HG03066 (cell line): ENCODE measurements at regions not wholly inside any gene's neighbourhood (a gene's known extent, or its start where the extent isn't known, plus 50 kb on each side); places are given as distances from the start of the nearest gene placed in this dataset.
"Not testable (repeated sequence)": the region's sequence is repeated elsewhere in the genome, so short reads cannot be mapped to it uniquely, and the experiment has no call there.

Experiments
- ATAC-seq: cut with Tn5 transposase; IDR thresholded peaks from one replicate; pipeline ENCODE4 v1.9.1; 2021; ENCODE audit warnings: low read depth; ENCODE audit not compliant: unreplicated experiment

GRCh38 chr13:78540058-78540457 is 63.3 kb downstream of the POU4F1 start:
- no peak for ATAC-seq

GRCh38 chr13:78526044-78526443 is 77.3 kb downstream of the POU4F1 start:
- not testable (repeated sequence) for ATAC-seq

DNA sequence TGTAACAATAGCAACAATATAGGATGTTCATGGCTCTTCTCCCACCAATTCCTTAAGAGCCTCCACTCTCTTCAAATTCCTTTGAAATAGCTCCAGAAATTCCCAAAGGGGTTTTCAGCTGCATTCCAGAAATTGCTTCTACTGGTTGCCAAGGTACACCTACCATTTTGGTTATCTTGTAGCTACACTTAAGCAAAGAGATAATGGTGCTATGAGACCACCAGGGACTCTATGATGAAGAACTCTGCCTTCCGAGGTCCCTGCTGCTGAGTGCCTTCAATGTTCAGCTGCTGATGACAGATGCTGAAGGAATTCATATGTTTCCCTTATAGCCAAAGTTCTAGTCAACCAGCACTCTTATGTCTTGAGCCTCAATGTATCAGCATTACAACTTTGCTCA is 78.4 kb downstream of the POU4F1 start:
- no peak for ATAC-seq

DNA sequence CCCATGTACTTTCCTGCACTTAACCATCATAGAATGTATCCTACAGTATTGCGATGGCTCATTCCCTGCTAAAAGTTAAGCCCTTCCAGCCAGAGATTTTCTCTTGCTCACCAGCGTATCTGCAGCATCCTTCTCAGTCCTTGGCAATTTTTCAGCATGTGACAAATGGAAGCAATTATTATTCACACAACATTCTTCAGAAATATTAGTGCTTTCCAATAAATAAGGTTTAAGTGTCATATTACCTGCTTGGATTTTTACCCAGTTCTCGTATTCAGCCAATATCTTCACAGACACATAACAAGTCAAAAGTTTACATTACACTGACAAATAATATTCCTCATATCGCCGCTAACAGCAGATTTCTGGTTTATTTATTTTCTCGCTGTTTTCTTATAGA is 82.3 kb downstream of the POU4F1 start:
- no peak for ATAC-seq

GRCh38 chr13:78520425-78520824 is 82.9 kb downstream of the POU4F1 start:
- no peak for ATAC-seq

DNA sequence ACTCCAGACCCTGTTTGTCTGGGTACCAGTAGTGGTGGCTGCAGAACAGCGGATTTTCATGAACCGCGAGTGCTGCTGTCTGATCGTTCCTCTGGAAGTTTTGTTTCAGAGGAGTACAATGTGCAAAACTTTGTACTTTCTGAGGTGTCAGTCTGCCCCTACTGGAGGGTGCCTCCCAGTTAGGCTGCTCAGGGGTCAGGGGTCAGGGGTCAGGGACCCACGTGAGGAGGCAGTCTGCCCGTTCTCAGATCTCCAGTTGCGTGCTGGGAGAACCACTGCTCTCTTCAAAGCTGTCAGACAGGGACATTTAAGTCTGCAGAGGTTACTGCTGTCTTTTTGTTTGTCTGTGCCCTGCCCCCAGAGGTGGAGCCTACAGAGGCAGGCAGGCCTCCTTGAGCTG is 84.9 kb downstream of the POU4F1 start:
- ATAC-seq = not testable (repeated sequence)

DNA sequence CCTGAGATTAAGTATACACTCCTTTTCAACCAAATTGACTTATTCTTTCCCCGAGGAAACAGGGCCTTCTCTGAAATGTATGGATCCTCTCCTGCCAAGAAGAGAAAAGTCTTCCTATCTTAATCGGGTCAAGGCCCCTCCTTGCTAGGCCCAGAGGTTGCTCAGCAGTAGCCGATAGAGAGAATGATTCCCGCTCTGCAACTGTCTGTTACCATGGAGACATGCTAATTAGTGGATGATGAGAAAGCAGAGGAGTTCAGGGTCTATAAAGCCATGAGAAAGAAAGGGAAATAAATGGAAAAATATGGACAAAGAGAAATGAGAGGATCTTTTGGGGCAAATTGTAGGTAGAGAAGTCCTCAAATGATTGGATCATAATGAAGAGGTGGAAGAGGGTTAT is 103.5 kb downstream of the POU4F1 start:
- no peak for ATAC-seq

GRCh38 chr13:78497702-78498355 is 105.5 kb downstream of the POU4F1 start:
- no peak for ATAC-seq

DNA sequence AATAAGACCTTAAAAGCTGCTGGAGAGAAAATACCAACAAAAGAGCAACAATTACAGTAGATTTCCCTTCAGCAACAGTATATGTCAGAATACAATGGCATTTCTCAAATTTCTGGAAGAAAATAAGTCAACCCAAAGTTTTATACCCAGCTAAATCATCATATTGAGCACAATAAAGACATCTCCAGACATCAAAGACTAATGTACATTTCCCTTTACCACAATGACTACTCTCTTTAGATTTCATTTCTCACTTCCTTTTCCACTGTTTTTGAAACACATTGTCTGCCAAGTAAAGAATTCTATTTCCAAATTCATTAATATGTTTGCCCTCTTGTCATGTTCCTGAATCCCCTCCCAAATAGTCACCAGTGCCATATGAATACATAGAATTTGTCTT is 111.4 kb downstream of the POU4F1 start:
- ATAC-seq = no peak

DNA sequence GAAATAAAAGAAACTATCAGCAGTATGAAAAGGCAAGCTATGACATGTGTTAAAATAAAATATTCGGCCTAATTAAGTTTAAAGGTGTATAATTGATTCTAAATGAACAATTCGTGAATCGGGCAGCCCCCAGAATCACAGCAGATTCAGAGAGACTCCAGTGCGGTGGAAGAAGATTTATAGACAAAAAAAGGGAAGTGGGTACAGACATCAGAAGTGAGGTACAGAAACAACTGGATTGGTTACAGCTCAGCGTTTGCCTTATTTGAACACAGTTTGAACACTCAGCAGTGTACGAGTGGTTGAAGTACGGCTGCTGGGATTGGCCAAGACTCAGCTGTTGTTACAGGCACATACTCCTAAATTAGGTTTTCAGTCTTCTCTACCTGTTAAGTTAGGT is 113.1 kb downstream of the POU4F1 start:
- ATAC-seq = not testable (repeated sequence)

DNA sequence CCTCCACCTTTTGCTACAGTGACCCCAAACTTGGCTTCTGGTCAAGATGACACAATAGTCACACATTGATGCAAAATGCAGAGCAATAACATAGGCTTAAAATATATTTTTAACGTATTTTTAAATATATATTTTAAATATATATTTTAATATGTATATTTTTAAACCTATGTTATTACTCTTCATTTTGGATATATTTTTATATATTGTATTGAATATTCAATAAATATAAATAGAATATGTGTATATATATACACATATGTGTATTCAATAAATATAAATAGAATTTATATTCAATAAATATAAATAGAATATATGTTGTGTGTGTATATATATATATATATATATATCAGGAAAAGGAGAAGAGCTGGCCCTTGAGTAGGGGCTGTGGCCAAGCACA is 115.6 kb downstream of the POU4F1 start:
- no peak for ATAC-seq

- ATAC-seq = no peak
Observed at GRCh38 chr13:78485803-78486202, 117.5 kb downstream of the POU4F1 start.

DNA sequence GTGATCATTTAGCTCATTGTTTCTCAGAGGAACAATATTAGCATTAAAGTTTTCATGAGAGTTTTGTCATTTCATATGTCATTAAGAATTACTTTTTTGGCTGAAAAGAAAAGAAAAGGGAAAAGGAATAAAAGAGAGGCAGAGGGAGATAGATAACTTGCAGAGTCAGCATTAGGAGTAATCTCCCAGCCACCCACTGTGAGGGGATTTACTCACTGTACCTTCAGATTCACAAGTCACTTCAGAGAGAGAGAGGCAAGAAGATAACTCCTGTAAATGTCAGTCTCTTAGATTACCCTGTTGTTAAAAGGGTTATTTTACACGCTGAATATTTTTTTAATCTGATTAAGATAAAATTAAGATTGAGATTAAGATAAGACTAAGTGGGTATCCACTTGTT is 125.2 kb downstream of the POU4F1 start:
- no peak for ATAC-seq

DNA sequence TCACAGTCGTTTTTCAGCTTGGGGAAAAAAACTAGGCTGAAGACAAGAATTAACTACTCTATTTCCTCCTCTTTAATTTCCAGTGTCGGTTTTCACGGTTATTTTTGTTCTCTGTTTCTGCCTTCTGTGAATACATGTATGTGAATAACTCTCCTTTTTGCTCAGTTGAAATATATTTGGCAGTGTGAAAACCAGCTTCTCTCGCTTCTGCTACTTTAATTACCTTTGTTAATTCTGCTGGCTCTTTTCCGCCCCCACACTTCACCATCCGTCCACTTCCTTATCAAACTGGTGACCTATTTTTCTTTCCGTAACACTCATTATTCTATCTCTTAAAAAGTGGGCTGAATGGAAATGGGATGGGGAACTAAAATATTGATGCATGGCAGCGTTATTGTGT is 126.4 kb downstream of the POU4F1 start:
- ATAC-seq = no peak

GRCh38 chr13:78468621-78469020 is 134.7 kb downstream of the POU4F1 start:
- ATAC-seq = no peak

DNA sequence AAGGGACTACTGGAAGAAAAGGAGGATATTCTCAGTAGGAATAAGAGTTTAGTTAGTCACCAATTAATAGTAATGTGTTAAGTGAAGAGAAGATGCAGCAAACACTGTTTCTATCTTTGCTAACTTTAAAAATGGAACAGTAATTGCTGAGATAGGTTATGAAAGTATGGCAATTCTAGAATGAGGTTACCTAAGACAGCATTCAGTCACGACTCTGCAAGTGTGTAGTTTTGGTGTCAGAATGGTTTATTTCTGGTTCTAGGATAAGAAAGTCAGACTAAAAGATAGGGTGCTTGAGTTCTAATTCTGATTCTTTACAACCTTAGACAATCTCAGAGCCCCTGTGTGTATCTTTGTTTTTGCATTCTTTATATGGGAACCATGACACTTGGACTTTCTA is 138.1 kb downstream of the POU4F1 start:
- no peak for ATAC-seq

- no peak for ATAC-seq
Observed at GRCh38 chr13:78460176-78460575, 143.2 kb downstream of the POU4F1 start.

DNA sequence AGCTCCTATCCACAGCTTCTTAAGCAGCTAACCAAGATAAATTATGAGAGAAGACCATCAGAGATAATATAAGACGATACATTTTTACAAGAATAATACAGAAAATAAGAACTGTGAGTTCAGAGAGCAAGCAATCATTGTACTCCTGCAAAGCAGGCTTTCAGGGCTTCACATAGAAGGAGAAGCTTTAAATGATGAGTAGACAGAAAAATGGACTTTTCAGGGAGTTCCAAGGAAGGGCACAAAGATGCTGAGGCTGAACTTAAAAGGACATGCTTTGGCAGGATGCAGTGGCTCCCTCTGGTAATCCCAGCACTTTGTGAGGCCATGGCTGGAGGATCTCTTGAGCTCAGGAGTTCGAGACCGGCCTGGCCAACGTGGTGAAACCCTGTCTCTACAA is 159.5 kb downstream of the POU4F1 start:
- ATAC-seq = no peak

GRCh38 chr13:78437781-78438180 is 165.6 kb downstream of the POU4F1 start:
- ATAC-seq = no peak

DNA sequence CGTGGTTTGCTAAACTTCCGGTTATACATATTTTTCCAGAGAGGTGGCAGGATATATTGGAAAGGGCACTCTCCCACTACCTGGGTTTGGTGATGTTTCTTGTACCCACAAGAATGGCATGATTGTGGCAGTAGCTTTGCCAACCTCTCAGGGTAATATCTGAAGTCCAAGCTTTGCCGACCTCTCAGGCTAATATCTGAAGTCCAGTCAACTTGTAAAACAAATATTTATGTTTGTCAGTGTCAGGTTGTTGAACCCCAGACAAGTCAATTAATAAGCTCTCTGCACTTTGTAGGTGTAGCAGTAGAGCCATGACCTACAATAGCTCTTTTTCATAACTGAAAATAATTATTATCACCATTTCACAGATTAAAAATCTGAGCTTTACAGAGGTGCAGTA is 167.0 kb downstream of the POU4F1 start:
- ATAC-seq = no peak

DNA sequence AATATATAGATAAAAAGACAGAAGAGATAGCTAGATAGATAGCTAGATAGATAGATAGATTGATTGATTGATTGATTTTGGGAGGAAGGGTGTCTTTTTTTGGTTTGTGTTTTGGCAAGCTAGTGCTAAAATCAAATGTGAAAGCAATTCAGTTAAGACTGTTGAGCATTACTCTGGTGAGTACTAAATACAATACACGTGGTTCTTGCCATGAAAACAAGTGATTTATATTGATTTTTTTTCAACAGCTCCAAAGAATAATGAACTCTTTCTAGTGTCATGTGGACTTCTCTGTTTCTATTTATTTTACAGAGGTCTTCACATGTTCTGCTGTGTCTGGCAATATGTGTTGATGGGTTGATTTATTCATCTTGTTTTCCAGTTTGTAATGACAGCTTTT is 172.0 kb downstream of the POU4F1 start:
- no peak for ATAC-seq

- ATAC-seq = no peak
Observed at GRCh38 chr13:78430811-78431210, 172.5 kb downstream of the POU4F1 start.

DNA sequence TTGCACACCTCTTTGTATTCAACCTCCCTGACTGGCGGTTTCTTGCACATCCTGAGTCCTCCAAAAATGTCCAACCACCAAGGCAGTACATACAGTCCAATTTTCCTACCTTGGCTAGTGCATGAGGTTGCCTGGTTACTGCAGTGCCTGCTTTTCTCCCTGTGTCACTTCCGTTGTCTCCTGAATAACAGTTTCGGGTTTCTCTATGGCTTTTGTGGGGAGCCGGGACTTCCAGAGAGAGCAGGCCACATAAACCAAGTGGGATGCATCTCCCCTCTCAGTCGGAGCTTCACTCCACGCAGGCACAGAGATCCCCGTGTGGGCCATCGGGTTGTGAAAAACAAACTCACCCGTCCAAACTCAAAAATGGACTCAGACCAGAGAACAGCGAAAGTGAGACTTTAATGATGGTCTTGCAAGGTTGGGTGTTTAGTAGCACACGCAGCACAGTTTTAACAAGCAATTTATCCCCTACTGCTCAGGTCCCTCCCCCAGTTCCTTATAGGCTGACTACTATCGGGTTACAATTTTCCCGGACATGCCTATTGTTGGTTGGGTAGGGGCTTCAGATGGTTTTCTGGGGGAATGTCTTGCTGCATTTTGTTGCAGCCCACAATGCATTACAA is 173.1 kb downstream of the POU4F1 start:
- no peak for ATAC-seq
